ENCODE measurements at regions not wholly inside any gene's neighbourhood (a gene's known extent, or its start where the extent isn't known, plus 50 kb on each side); places are given as distances from the start of the nearest gene placed in this dataset.

- Histone ChIP-seq H3K56ac (ENCODE audit: extremely low read depth, insufficient read depth, low read length) (no peak overlapping the region), H2AFZ (replicated peaks; ENCODE audit: low read length, poor library complexity) (no peak overlapping the region), H3K9ac (ENCODE audit: low read depth, low read length) (no peak overlapping the region), H2BK5ac (ENCODE audit: low read depth, low read length, poor library complexity, severe bottlenecking) (no peak overlapping the region), H4K8ac (ENCODE audit: low read depth in 2 of 2, low read length in 2 of 2) (no peak overlapping the region), H4K5ac (ENCODE audit: low read depth, low read length) (no peak overlapping the region), H2BK120ac (ENCODE audit: low read depth, low read length) (no peak overlapping the region), H3K18ac (ENCODE audit: low read depth, low read length) (no peak overlapping the region), H3K4me1 (ENCODE audit: control insufficient read depth, insufficient read depth, low read length) (no peaks in the 10 kb centered on the region), H2AK5ac (ENCODE audit: low read depth, low read length) (no peak overlapping the region), H3K4ac (ENCODE audit: low read depth, low read length) (no peak overlapping the region), H2BK15ac (ENCODE audit: low read depth, low read length) (no peak overlapping the region), H3K23ac (ENCODE audit: low read depth, low read length) (no peak overlapping the region), H2AK9ac (replicated peaks; ENCODE audit: low read depth, low read length, poor library complexity) (no peak overlapping the region), H3K9me1 (ENCODE audit: insufficient read depth, low read length) (no peaks in the 10 kb centered on the region), H3K14ac (replicated peaks; ENCODE audit: low read depth, low read length) (no peak overlapping the region), H4K20me1 (ENCODE audit: insufficient read depth, low read length) (no peaks in the 10 kb centered on the region), H3K4me3 (ENCODE audit: insufficient read depth, low read depth, low read length) (no peak overlapping the region), H2BK20ac (ENCODE audit: low read depth, low read length) (no peak overlapping the region), H3K9me3 (ENCODE audit: control insufficient read depth, insufficient read depth, low read length) (0 out of 2 replicates have a peak, but pooled peaks cover 5% of the 10 kb centered on the region), H4K91ac (ENCODE audit: insufficient read depth, low read depth, low read length) (no peak overlapping the region), H3K4me2 (ENCODE audit: low read depth, low read length) (no peak overlapping the region), H3K36me3 (ENCODE audit: control insufficient read depth, insufficient read depth, low read length) (no peaks in the 10 kb centered on the region), H3K79me1 (ENCODE audit: low read depth in 1 of 2, low read length in 2 of 2) (no peaks in the 10 kb centered on the region), H3K27me3 (ENCODE audit: control insufficient read depth, insufficient read depth, low read length) (peaks cover 5% of the 10 kb centered on the region), H3K27ac (ENCODE audit: insufficient read depth, low read length) (no peak overlapping the region)
- ATAC-seq (ENCODE audit: low read depth) (no peak), DNase-seq (peak; percentile 35)
- dilution Hi-C loops (cut with HindIII; ENCODE audit: low sequenced_read_pairs, unreplicated experiment) (no loop called here), in situ Hi-C loops (cut with MboI; ENCODE audit: low sequenced_read_pairs) (no loop called here), intact Hi-C loops (cut with micrococcal nuclease) (no loop called here)
- ChIA-PET POLR2A (ENCODE audit: unreplicated experiment) (no interaction called here), CTCF (interaction anchor here (0.8 kb wide), 1 partner anchor 9 kb away, joined by 4 read pairs; no protein-coding TSS in a partner anchor)
- WGBS, 2 experiments (ENCODE audit: extremely low coverage in 2 of 2, insufficient read length in 1 of 2) = 80% methylated on average over 9 of the region's 14 CpGs; no CpG with 5 or more reads in 1 of the 2 experiments
- TF ChIP-seq, protein P1, sequence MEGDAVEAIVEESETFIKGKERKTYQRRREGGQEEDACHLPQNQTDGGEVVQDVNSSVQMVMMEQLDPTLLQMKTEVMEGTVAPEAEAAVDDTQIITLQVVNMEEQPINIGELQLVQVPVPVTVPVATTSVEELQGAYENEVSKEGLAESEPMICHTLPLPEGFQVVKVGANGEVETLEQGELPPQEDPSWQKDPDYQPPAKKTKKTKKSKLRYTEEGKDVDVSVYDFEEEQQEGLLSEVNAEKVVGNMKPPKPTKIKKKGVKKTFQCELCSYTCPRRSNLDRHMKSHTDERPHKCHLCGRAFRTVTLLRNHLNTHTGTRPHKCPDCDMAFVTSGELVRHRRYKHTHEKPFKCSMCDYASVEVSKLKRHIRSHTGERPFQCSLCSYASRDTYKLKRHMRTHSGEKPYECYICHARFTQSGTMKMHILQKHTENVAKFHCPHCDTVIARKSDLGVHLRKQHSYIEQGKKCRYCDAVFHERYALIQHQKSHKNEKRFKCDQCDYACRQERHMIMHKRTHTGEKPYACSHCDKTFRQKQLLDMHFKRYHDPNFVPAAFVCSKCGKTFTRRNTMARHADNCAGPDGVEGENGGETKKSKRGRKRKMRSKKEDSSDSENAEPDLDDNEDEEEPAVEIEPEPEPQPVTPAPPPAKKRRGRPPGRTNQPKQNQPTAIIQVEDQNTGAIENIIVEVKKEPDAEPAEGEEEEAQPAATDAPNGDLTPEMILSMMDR (conservative IDR thresholded peaks at IDR 0.05; ENCODE audit: low read depth, low read length) = no peak
- no peak for TF ChIP-seq RCOR1 (IDR thresholded peaks at IDR 0.05; ENCODE audit: insufficient replicate concordance, low read length)
- no peak for TF ChIP-seq USF2 (IDR thresholded peaks at IDR 0.05; ENCODE audit: low read depth, low read length)
- no peak for TF ChIP-seq CHD1 (IDR thresholded peaks at IDR 0.05; ENCODE audit: low read depth, low read length)
- TF ChIP-seq MAFK (IDR thresholded peaks at IDR 0.05; ENCODE audit: low read depth, low read length) = no peak
- no peak for TF ChIP-seq BHLHE40 (IDR thresholded peaks at IDR 0.05; ENCODE audit: low read depth, low read length)
- TF ChIP-seq CEBPB (IDR thresholded peaks at IDR 0.05; ENCODE audit: low read depth, low read length) = no peak
- no peak for TF ChIP-seq RAD21 (IDR thresholded peaks at IDR 0.05; ENCODE audit: low read length)
- no peak for TF ChIP-seq MXI1 (IDR thresholded peaks at IDR 0.05; ENCODE audit: borderline replicate concordance, low read depth, low read length)
- TF ChIP-seq, protein P2, sequence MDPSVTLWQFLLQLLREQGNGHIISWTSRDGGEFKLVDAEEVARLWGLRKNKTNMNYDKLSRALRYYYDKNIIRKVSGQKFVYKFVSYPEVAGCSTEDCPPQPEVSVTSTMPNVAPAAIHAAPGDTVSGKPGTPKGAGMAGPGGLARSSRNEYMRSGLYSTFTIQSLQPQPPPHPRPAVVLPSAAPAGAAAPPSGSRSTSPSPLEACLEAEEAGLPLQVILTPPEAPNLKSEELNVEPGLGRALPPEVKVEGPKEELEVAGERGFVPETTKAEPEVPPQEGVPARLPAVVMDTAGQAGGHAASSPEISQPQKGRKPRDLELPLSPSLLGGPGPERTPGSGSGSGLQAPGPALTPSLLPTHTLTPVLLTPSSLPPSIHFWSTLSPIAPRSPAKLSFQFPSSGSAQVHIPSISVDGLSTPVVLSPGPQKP (IDR thresholded peaks at IDR 0.05; ENCODE audit: borderline replicate concordance, low read depth, low read length) = no peak
- TF ChIP-seq NFE2L2 (IDR thresholded peaks at IDR 0.05; ENCODE audit: low read depth, low read length) = no peak
- TF ChIP-seq POLR2A (IDR thresholded peaks at IDR 0.05; ENCODE audit: low read depth, low read length) = no peak
- TF ChIP-seq SMC3 (IDR thresholded peaks at IDR 0.05; ENCODE audit: low read depth, low read length) = no peak
- no peak for TF ChIP-seq RFX5 (IDR thresholded peaks at IDR 0.05; ENCODE audit: low read depth, low read length)
- no peak for TF ChIP-seq MAZ (IDR thresholded peaks at IDR 0.05; ENCODE audit: borderline replicate concordance, low read depth, low read length)
- TF ChIP-seq FOS (IDR thresholded peaks at IDR 0.05; ENCODE audit: low read depth, low read length) = no peak
- BruUV-seq (replicated peaks) = no TSS peak
Observed at GRCh38 chr6:163828038-163828795, 413.7 kb downstream of the QKI start.

Measured in IMR-90 (cell line).